ENCODE measurements at regions not wholly inside any gene's neighbourhood (a gene's known extent, or its start where the extent isn't known, plus 50 kb on each side); places are given as distances from the start of the nearest gene placed in this dataset.

DNA sequence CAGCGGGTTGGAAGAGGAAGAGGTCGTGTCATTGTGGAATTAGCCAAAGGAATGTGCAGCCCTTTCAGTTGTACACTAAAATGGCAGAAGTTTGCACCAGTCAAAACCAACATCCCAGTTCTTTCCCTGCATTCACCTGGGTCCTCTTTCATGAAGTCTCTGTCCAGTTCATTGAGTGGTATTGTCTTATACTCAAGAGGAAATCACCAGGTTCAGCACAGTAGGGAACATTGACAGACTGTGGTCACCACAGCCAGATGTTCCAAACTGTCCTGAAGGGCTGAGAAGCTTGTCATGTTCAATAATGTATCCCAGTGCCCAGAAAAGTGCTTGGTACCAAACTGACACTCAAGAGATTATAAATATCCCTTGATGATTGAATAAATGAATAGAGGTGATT lies 131.6 kb downstream of the GLUL start:
- Histone ChIP-seq H3K27me3 (replicated peaks in 1 of 4; ENCODE audit: control extremely low read depth in 1 of 4, control insufficient read depth in 3 of 4, insufficient read depth in 4 of 4, low read length in 3 of 4) (no peaks in the 10 kb centered on the region), H3K4me1 (ENCODE audit: control insufficient read depth in 2 of 2, insufficient read depth in 2 of 2, low read length in 2 of 2) (no peaks in the 10 kb centered on the region), H3K4me2 (replicated peaks; ENCODE audit: low read depth, low read length, poor library complexity, severe bottlenecking) (no peak overlapping the region), H2AFZ (ENCODE audit: insufficient read depth, low read depth, low read length, poor library complexity, severe bottlenecking) (peak overlapping the region; percentile 5), H3K4me3 (ENCODE audit: control extremely low read depth in 1 of 5, extremely low read depth in 1 of 5, insufficient read depth in 1 of 5, low read depth in 2 of 5, low read length in 4 of 5) (no peak overlapping the region), H3K27ac (ENCODE audit: low read length in 2 of 2) (no peak overlapping the region), H3K79me2 (ENCODE audit: control insufficient read depth, insufficient read depth, low read length) (no peaks in the 10 kb centered on the region), H4K20me1 (ENCODE audit: control insufficient read depth, insufficient read depth, low read length, poor library complexity, severe bottlenecking) (no peaks in the 10 kb centered on the region), H3K9me3 (ENCODE audit: control extremely low read depth in 1 of 3, control insufficient read depth in 2 of 3, insufficient read depth in 1 of 3, low read length in 2 of 3) (no peaks in the 10 kb centered on the region), H3K36me3 (replicated peaks in 1 of 2; ENCODE audit: control extremely low read depth in 1 of 2, control insufficient read depth in 1 of 2, extremely low read depth in 1 of 2, insufficient read depth in 2 of 2, low read length in 1 of 2) (no peaks in the 10 kb centered on the region), H3K9ac (ENCODE audit: low read length) (no peak overlapping the region)
- Mint-ChIP-seq H3K4me3 (no peak overlapping the region), H3K27me3 (no peaks in the 10 kb centered on the region), H3K27ac (no peak overlapping the region), H3K4me1 (peaks cover 7% of the 10 kb centered on the region), H3K9me3 (ENCODE audit: insufficient read depth) (no peaks in the 10 kb centered on the region)
- CTCF ChIA-PET, result no interaction called here
- DNase-seq (no peak), ATAC-seq (ENCODE audit: low read depth) (no peak)
- POLR2A ChIA-PET, result no interaction called here
- intact Hi-C loops (cut with micrococcal nuclease), result no loop called here
- TF ChIP-seq EZH2 (IDR thresholded peaks at IDR 0.05; ENCODE audit: borderline replicate concordance, insufficient read depth, low read depth, low read length, poor library complexity, severe bottlenecking) (no peak), CTCF (IDR thresholded peaks at IDR 0.05) (no peak)
- 0% methylated on average over 1 of the region's 2 CpGs for WGBS (ENCODE audit: insufficient coverage)

GRCh38 chr1:182259229-182259872 lies 132.2 kb downstream of the GLUL start:
- H3K79me2 ChIP-seq (ENCODE audit: control insufficient read depth, insufficient read depth, low read length), result no peaks in the 10 kb centered on the region
- no peak overlapping the region for H3K4me3 ChIP-seq (ENCODE audit: control extremely low read depth in 1 of 5, extremely low read depth in 1 of 5, insufficient read depth in 1 of 5, low read depth in 2 of 5, low read length in 4 of 5)
- H3K4me2 ChIP-seq (replicated peaks; ENCODE audit: low read depth, low read length, poor library complexity, severe bottlenecking), result no peak overlapping the region
- Mint-ChIP-seq H3K4me1 (peaks cover 7% of the 10 kb centered on the region), H3K27me3 (no peaks in the 10 kb centered on the region), H3K9me3 (ENCODE audit: insufficient read depth) (no peaks in the 10 kb centered on the region), H3K27ac (peak overlapping the region; percentile 7), H3K4me3 (no peak overlapping the region)
- no peaks in the 10 kb centered on the region for H3K36me3 ChIP-seq (replicated peaks in 1 of 2; ENCODE audit: control extremely low read depth in 1 of 2, control insufficient read depth in 1 of 2, extremely low read depth in 1 of 2, insufficient read depth in 2 of 2, low read length in 1 of 2)
- no peaks in the 10 kb centered on the region for H3K9me3 ChIP-seq (ENCODE audit: control extremely low read depth in 1 of 3, control insufficient read depth in 2 of 3, insufficient read depth in 1 of 3, low read length in 2 of 3)
- no peak overlapping the region for H3K9ac ChIP-seq (ENCODE audit: low read length)
- 5% methylated on average over 3 of the region's 4 CpGs for WGBS (ENCODE audit: insufficient coverage)
- intact Hi-C loops (cut with micrococcal nuclease), result no loop called here
- DNase-seq (no peak), ATAC-seq (ENCODE audit: low read depth) (no peak)
- POLR2A ChIA-PET, result no interaction called here
- CTCF ChIA-PET, result no interaction called here
- no peaks in the 10 kb centered on the region for H3K4me1 ChIP-seq (ENCODE audit: control insufficient read depth in 2 of 2, insufficient read depth in 2 of 2, low read length in 2 of 2)
- H2AFZ ChIP-seq (ENCODE audit: insufficient read depth, low read depth, low read length, poor library complexity, severe bottlenecking), result peak overlapping the region; percentile 5
- no peaks in the 10 kb centered on the region for H3K27me3 ChIP-seq (replicated peaks in 1 of 4; ENCODE audit: control extremely low read depth in 1 of 4, control insufficient read depth in 3 of 4, insufficient read depth in 4 of 4, low read length in 3 of 4)
- no peak overlapping the region for H3K27ac ChIP-seq (ENCODE audit: low read length in 2 of 2)
- no peaks in the 10 kb centered on the region for H4K20me1 ChIP-seq (ENCODE audit: control insufficient read depth, insufficient read depth, low read length, poor library complexity, severe bottlenecking)
- TF ChIP-seq EZH2 (IDR thresholded peaks at IDR 0.05; ENCODE audit: borderline replicate concordance, insufficient read depth, low read depth, low read length, poor library complexity, severe bottlenecking) (no peak), CTCF (IDR thresholded peaks at IDR 0.05) (no peak)

All from B cell (primary cell).